HPDE6-E6E7 (cell line): ENCODE measurements at regions not wholly inside any gene's neighbourhood (a gene's known extent, or its start where the extent isn't known, plus 50 kb on each side); places are given as distances from the start of the nearest gene placed in this dataset.
A peak's percentile ranks its signal among the peaks of the same experiment; 100 is the strongest.
"Not testable (repeated sequence)": the region's sequence is repeated elsewhere in the genome, so short reads cannot be mapped to it uniquely, and the experiment has no call there.

Experiments
- DNase-seq: peaks from one replicate; pipeline ENCODE4 v3.0.0; 2011; ENCODE audit warnings: missing footprints; ENCODE audit errors: extremely low spot score

- no peak for DNase-seq
Measured at GRCh38 chr18:30175621-30176225, 866.8 kb downstream of the DSC3 start.

GRCh38 chr18:30175061-30175574 is 867.4 kb downstream of the DSC3 start:
- no peak for DNase-seq

- no peak for DNase-seq
Measured at GRCh38 chr18:30163573-30163972, 879.0 kb downstream of the DSC3 start.

GRCh38 chr18:30160124-30160523 is 882.4 kb downstream of the DSC3 start:
- DNase-seq = no peak

- DNase-seq = no peak
Measured at GRCh38 chr18:30150586-30151250, 891.8 kb downstream of the DSC3 start.

- DNase-seq = no peak
Measured at GRCh38 chr18:30149585-30149984, 893.0 kb downstream of the DSC3 start.

GRCh38 chr18:30142870-30143269 is 899.7 kb downstream of the DSC3 start:
- no peak for DNase-seq

GRCh38 chr18:30142248-30142647 is 900.3 kb downstream of the DSC3 start:
- no peak for DNase-seq

GRCh38 chr18:30141506-30141905 is 901.0 kb downstream of the DSC3 start:
- not testable (repeated sequence) for DNase-seq

DNA sequence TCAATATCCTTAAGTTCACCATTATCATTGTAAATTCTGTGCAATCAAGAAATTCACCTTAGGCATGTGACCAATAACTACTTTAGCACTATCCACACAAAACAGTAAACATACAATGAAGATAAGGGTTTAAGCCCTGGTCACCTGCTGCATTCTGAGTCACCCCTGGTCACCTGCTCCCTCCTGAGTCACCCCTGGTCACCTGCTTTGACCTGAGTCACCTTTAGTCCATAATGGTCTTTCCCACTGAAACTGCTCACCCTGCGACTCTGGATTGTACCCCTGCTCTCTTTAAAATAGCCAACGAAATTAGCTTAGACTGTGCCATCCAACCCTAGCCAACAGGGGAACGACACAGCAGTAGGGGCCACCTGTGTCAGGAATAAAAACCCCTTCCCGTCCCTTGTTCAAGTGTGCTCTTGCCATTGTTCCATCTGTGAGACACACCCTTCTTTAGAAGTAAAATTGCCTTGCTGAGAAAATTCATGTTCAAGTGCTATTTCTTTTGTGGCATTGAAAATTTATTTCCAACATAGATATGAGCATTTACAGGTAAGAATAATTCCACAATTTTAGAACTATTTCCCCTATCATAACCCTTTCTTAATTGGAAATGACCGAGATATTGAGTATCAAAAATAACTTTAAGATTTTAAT is 902.8 kb downstream of the DSC3 start:
- no peak for DNase-seq

GRCh38 chr18:30135938-30136337 is 906.6 kb downstream of the DSC3 start:
- DNase-seq = no peak

DNA sequence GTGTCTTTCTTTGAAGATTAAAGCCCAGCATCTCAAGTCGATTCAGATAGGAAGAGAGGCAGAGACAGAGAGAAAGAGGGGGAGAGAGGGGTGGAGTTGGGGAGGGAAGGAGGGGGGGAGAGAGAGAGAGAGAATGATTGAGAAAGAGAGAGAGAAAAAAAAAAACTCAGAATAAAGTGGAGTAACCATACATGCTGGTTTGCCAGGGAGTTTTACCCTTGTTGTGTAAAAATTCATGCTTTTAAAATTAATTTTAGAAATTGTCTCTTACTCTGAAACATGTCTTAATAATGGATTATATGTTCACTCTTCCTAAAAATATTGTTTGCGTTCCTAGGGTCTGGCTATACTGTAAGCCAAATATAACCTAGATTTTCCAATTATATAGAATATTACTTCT is 908.5 kb downstream of the DSC3 start:
- no peak for DNase-seq

GRCh38 chr18:30132959-30133358 is 909.6 kb downstream of the DSC3 start:
- DNase-seq = peak; percentile 6

DNA sequence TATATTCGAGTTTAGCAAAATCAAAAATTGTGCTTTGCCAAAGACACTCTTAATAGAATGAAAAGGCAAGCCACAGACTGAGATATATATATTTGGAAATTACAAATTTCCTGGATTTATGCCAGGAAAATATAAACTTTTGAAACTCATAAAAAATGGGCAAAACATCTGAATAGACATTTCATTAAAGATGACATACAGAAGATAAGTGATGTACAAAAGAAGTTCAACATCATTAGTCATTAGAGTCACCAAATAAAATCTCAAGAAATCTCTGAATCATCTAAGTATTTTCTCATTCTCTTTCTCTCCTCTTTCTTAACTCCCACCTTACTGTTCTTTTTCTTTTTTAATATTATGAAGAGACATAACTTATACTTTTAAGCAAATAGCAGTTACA is 921.1 kb downstream of the DSC3 start:
- no peak for DNase-seq

DNA sequence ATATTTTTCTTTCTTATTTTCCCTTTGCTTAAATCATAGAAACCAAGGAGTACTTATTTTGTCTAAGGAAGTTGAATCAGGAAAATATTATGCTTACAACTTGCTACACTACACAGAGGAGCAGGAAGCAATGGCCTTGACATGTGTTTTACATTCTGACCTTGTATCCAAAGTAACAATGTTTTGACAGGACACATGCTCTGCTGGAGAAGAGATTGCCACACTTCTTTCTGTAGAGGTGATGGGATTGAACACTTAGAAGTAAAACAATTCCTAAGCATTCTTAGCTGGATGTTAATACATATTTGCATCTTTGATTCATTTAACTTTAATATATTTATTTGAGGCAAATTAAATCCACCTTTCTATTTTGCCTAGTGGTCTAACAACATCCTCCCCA is 929.1 kb downstream of the DSC3 start:
- no peak for DNase-seq

- peak; percentile 9 for DNase-seq
Measured at GRCh38 chr18:30106356-30106755, 936.2 kb downstream of the DSC3 start.

DNA sequence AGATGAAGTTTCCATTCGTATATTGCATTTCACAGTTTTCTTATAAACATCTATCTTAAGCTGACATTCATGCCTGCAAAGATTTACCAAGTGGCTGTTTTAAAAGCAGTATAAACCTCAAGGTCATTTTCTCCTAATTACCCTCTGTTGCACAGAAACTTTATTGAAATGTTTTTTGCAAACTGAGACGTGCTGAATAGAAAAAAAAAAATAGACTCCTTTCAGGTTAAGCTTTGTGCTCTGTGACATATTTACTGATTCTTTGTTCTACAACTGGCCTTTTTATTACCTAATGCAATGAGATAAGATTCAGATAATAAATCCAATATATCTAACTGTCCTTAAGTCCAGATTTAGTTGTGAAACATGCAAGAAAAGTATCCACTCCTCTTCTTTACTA is 938.7 kb downstream of the DSC3 start:
- no peak for DNase-seq

DNA sequence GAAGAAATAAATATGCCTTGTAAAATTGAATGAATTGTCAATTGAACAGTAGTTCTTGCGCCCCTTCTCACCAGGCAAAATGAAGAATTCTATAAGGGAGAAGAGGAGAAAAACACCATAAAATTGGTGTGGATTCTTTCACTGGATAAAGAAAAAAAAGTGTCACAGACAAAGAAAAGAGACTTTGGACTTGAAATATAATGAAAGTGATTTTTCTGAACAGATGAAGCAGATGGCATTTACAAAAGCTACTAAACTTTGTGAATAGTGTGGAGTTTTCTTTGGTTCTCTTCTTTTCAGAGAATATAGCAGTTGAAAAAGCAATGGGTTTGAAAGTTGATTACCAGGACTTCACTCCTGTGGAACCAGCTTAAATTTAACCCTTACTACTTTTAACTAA is 945.7 kb downstream of the DSC3 start:
- no peak for DNase-seq

GRCh38 chr18:30094556-30094955 is 948.0 kb downstream of the DSC3 start:
- peak; percentile 12 for DNase-seq

- DNase-seq = no peak
Measured at GRCh38 chr18:30093376-30093775, 949.2 kb downstream of the DSC3 start.

DNA sequence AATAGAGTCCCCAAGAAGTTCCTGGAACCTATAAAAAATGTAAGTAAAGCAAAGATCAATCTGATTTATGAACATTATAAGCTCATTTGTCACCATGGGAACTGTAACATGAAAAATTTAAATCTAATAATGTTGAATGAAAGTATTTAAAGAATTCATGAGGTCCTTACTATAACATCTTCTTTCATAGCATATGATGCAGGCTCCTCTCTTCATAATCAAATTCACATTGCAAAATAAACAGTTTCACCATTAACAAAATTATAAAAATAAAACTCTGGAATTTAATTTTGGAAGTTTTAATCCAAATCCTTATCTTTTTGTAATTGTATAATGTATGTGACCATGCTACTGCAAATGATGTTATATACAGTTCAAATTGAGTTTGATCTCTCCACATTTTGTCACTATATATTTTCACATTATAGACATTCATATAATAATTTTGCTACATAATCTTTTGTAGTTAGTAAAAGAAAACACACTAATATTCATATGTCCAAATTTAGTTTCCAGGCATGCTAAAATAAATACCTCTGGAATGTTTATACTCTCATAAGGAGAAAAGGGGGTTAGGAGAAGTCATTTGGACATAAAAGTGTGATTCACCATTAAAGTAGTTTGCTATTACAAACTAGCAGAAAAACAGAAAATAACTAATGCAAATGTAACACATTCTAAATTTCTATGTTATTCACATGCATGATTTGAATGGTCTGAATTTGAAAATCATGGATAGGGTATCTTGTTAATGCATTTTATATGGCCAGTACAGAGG is 954.1 kb downstream of the DSC3 start:
- DNase-seq = no peak

DNA sequence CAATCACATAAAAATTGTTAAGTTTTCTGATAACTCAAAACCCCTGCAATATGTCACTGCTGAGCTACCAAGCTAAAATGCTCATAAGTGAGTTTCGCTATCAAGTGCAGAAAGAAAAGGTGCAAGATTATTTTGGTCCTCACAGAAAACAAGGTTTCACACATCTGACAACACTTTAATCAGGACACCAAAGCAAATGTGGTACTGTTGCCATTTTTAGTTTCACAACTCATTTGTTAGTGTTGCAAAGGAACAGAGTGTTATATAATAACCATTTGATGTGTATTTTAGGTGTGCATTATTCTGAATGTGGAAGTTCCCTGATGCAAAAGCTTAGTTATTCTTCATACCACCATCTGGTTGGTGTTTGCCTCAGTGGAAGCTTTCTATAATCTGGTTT is 956.2 kb downstream of the DSC3 start:
- no peak for DNase-seq
